CD4-positive, alpha-beta T cell (primary cell): ENCODE measurements at regions not wholly inside any gene's neighbourhood (a gene's known extent, or its start where the extent isn't known, plus 50 kb on each side); places are given as distances from the start of the nearest gene placed in this dataset.
A peak's percentile ranks its signal among the peaks of the same experiment; 100 is the strongest.

Experiments used
- ATAC-seq: fragments of 200-7000 bp; cut with Tn5 transposase; one replicate; pipeline ENCODE4 v1.10.0; 2022; ENCODE audit warnings: mild to moderate bottlenecking; ENCODE audit not compliant: poor library complexity
- CTCF ChIA-PET: fragments of 350-600 bp; sonication (Branson Sonifier 250); formaldehyde crosslinking; loops from one replicate; lab custom pipeline; 2021; ENCODE audit warnings: antibody characterized with exemption, inconsistent platforms; lab: Charles Lee
- POLR2A ChIA-PET: fragments of 350-600 bp; sonication (Branson Sonifier 250); formaldehyde crosslinking; loops from one replicate; lab custom pipeline; 2021; ENCODE audit warnings: antibody characterized with exemption, inconsistent platforms; lab: Charles Lee
- DNase-seq, 14 experiments: peaks; one replicate each; pipeline ENCODE4 v3.0.0-alpha.2; 2013 to 2020; ENCODE audit warnings: mixed read lengths in 2 of 14
- H3K27ac ChIP-seq, 2 donors: one replicate each; pipeline versions ENCODE4 v1.5.1 to v1.7.0; 2013; ENCODE audit warnings: low read length in 2 of 2, low read depth in 1 of 2, mild to moderate bottlenecking in 1 of 2
- H3K27me3 ChIP-seq, 2 experiments: 1 replicate in 1 of 2; 2 replicates in 1 of 2; pipeline versions ENCODE4 v1.6.1 to v1.7.0; 2013; ENCODE audit warnings: low read length in 2 of 2, control low read depth in 1 of 2, mild to moderate bottlenecking in 1 of 2, moderate library complexity in 1 of 2; ENCODE audit not compliant: insufficient read depth in 2 of 2, control insufficient read depth in 1 of 2
- H3K36me3 ChIP-seq: one replicate; pipeline ENCODE4 v1.6.1; 2013; ENCODE audit warnings: low read length, control low read depth; ENCODE audit not compliant: insufficient read depth
- H3K4me1 ChIP-seq: one replicate; pipeline ENCODE4 v1.6.1; 2013; ENCODE audit warnings: low read length, control low read depth; ENCODE audit not compliant: insufficient read depth
- H3K4me3 ChIP-seq: one replicate; pipeline ENCODE4 v1.5.1; 2013; ENCODE audit warnings: mild to moderate bottlenecking, low read length, moderate library complexity
- H3K9me3 ChIP-seq, 2 experiments: 1 replicate in 1 of 2; 2 replicates in 1 of 2; pipeline versions ENCODE4 v1.6.1 to v1.7.0; 2013; ENCODE audit warnings: low read length in 2 of 2, mild to moderate bottlenecking in 2 of 2, control low read depth in 1 of 2, moderate library complexity in 1 of 2; ENCODE audit not compliant: control insufficient read depth in 1 of 2, insufficient read depth in 1 of 2
- H3K27ac Mint-ChIP-seq: one replicate; pipeline ENCODE4 v1.8.0; 2020; ENCODE audit warnings: mixed read lengths
- H3K27me3 Mint-ChIP-seq: one replicate; pipeline ENCODE4 v1.8.0; 2021; ENCODE audit warnings: mixed read lengths
- H3K36me3 Mint-ChIP-seq: one replicate; pipeline ENCODE4 v1.8.0; 2021; ENCODE audit warnings: low read depth, mixed read lengths
- H3K4me1 Mint-ChIP-seq: one replicate; pipeline ENCODE4 v1.8.0; 2021; ENCODE audit warnings: low read depth, mixed read lengths
- H3K4me3 Mint-ChIP-seq: one replicate; pipeline ENCODE4 v1.8.0; 2020; ENCODE audit warnings: mild to moderate bottlenecking, mixed read lengths
- H3K9me3 Mint-ChIP-seq: one replicate; pipeline ENCODE4 v1.8.0; 2020; ENCODE audit warnings: mixed read lengths
- intact Hi-C, 2 experiments: fragments of 100-400 bp; cut with DNase I in 1 of 2; cut with micrococcal nuclease in 1 of 2; formaldehyde crosslinking; loops; one replicate each; pipeline versions ENCODE4 v1.15.1 to v1.9.0; 2023 to 2025; cut with DNase I, micrococcal nuclease
- TF ChIP-seq, protein P1 (sequence below): fragments of 200-600 bp; IDR thresholded peaks from one replicate; pipeline ENCODE4 v1.8.0; 2022; ENCODE audit warnings: antibody characterized with exemption, mild to moderate bottlenecking

- H3K27me3 Mint-ChIP-seq = no peaks in the 10 kb centered on the region
- peaks cover 20% of the 10 kb centered on the region for H3K4me1 Mint-ChIP-seq
- Histone ChIP-seq H3K27ac (no peak overlapping the region), H3K4me1 (peaks cover 17% of the 10 kb centered on the region), H3K9me3 (no peaks in the 10 kb centered on the region), H3K4me3 (no peak overlapping the region), H3K27me3 (no peaks in the 10 kb centered on the region), H3K36me3 (no peaks in the 10 kb centered on the region)
- H3K4me3 Mint-ChIP-seq = no peak overlapping the region
- H3K9me3 Mint-ChIP-seq = no peaks in the 10 kb centered on the region
- no peaks in the 10 kb centered on the region for H3K36me3 Mint-ChIP-seq
- CTCF ChIA-PET = no interaction called here
- peak in 1 of 14 experiments; percentile 23 for DNase-seq
- POLR2A ChIA-PET = interaction anchor here (0.6 to 4.0 kb wide), 3 partner anchors 116 to 144 kb away, joined by 3 to 17 read pairs (median 5); partner anchors contain the start of gene KLF6
- TF ChIP-seq, protein P1, sequence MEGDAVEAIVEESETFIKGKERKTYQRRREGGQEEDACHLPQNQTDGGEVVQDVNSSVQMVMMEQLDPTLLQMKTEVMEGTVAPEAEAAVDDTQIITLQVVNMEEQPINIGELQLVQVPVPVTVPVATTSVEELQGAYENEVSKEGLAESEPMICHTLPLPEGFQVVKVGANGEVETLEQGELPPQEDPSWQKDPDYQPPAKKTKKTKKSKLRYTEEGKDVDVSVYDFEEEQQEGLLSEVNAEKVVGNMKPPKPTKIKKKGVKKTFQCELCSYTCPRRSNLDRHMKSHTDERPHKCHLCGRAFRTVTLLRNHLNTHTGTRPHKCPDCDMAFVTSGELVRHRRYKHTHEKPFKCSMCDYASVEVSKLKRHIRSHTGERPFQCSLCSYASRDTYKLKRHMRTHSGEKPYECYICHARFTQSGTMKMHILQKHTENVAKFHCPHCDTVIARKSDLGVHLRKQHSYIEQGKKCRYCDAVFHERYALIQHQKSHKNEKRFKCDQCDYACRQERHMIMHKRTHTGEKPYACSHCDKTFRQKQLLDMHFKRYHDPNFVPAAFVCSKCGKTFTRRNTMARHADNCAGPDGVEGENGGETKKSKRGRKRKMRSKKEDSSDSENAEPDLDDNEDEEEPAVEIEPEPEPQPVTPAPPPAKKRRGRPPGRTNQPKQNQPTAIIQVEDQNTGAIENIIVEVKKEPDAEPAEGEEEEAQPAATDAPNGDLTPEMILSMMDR = no peak
- peak overlapping the region; percentile 4 for H3K27ac Mint-ChIP-seq
- ATAC-seq = no peak
- intact Hi-C loops = loop anchor here in 1 of 2 experiments (10.0 kb wide), 1 partner anchor 753 kb away; no protein-coding TSS in a partner anchor
Observed at GRCh38 chr10:3901370-3901769, 116.4 kb upstream of the KLF6 start.

DNA sequence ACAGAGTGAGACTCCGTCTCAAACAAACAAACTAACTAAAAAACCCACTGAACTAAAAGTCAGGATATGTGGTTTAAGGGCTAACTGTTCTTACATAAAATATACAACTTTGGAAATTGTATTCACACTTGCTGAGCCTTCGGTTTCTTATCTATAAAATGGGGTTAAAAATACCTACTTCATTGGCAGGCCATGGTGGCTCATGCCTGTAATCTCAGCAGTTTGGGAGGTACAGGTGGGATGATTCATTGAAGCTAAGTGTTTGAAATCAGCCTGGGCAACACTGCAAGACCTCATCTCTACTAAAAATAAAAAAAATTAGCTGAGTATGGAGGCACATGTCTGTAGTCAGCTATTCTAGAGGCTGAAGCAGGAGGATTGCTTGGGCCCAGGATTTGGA lies 115.4 kb upstream of the KLF6 start:
- H3K36me3 Mint-ChIP-seq = no peaks in the 10 kb centered on the region
- H3K27me3 Mint-ChIP-seq = no peaks in the 10 kb centered on the region
- intact Hi-C loops = loop anchor here in 1 of 2 experiments (10.0 kb wide), 1 partner anchor 754 kb away; no protein-coding TSS in a partner anchor
- ChIA-PET POLR2A (interaction anchor here (4.0 kb wide), 1 partner anchor 115 kb away, joined by 17 read pairs; the partner anchor contains the start of gene KLF6), CTCF (no interaction called here)
- ATAC-seq (no peak), DNase-seq (no peak)
- no peaks in the 10 kb centered on the region for H3K27me3 ChIP-seq
- no peak overlapping the region for H3K27ac Mint-ChIP-seq
- H3K4me3 Mint-ChIP-seq = no peak overlapping the region
- no peaks in the 10 kb centered on the region for H3K9me3 Mint-ChIP-seq
- no peaks in the 10 kb centered on the region for H3K9me3 ChIP-seq
- no peaks in the 10 kb centered on the region for H3K36me3 ChIP-seq
- H3K27ac ChIP-seq = no peak overlapping the region
- peaks cover 20% of the 10 kb centered on the region for H3K4me1 Mint-ChIP-seq
- TF ChIP-seq, protein P1 = no peak
- H3K4me1 ChIP-seq = peaks cover 17% of the 10 kb centered on the region
- no peak overlapping the region for H3K4me3 ChIP-seq

GRCh38 chr10:3898821-3899220 lies 113.8 kb upstream of the KLF6 start:
- DNase-seq (no peak), ATAC-seq (no peak)
- intact Hi-C loops = no loop called here
- TF ChIP-seq, protein P1 = no peak
- H3K4me3 Mint-ChIP-seq = no peak overlapping the region
- Histone ChIP-seq H3K9me3 (no peaks in the 10 kb centered on the region), H3K4me1 (peaks cover 28% of the 10 kb centered on the region), H3K27me3 (no peaks in the 10 kb centered on the region), H3K36me3 (no peaks in the 10 kb centered on the region), H3K4me3 (no peak overlapping the region), H3K27ac (no peak overlapping the region)
- ChIA-PET POLR2A (interaction anchor here (0.6 to 4.0 kb wide), 3 partner anchors 15 to 114 kb away, joined by 3 to 17 read pairs (median 4); partner anchors contain the start of gene KLF6), CTCF (no interaction called here)
- H3K36me3 Mint-ChIP-seq = no peaks in the 10 kb centered on the region
- no peaks in the 10 kb centered on the region for H3K27me3 Mint-ChIP-seq
- no peak overlapping the region for H3K27ac Mint-ChIP-seq
- no peaks in the 10 kb centered on the region for H3K9me3 Mint-ChIP-seq
- H3K4me1 Mint-ChIP-seq = peaks cover 20% of the 10 kb centered on the region
